ENCODE measurements at regions not wholly inside any gene's neighbourhood (a gene's known extent, or its start where the extent isn't known, plus 50 kb on each side); places are given as distances from the start of the nearest gene placed in this dataset.

DNA sequence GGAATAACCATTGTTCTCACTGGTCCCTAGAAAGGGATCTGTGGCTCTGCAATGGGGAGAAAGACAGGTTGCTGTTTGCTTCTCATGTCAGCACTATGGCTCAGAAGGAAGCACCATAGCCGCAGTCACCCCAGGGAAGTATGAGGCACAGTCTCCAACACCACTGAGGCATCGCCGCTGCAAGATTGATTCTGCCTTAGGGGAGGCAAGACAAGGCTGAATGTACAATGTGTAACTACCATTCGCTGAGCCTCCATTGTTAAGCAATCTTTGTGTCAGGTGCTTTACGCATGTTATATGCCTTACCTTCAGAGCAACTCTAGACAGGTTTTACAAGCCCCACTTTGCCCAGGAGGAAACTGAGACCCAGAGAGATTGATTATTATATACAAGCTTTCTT lies 100.7 kb upstream of the KCNMB2 start:
- no TSS peak for BruUV-seq (replicated peaks)
- Histone ChIP-seq H3K4me3 (ENCODE audit: low read depth, low read length, poor library complexity, severe bottlenecking) (no peak overlapping the region), H3K27ac (ENCODE audit: low read depth, low read length, poor library complexity, severe bottlenecking) (no peak overlapping the region), H3K9me3 (ENCODE audit: low read depth, low read length, poor library complexity, severe bottlenecking) (no peaks in the 10 kb centered on the region), H3K4me1 (ENCODE audit: insufficient read depth, low read length, poor library complexity, severe bottlenecking) (peaks cover 24% of the 10 kb centered on the region), H3K36me3 (ENCODE audit: insufficient read depth, low read length, poor library complexity, severe bottlenecking) (no peaks in the 10 kb centered on the region), H3K27me3 (replicated peaks; ENCODE audit: insufficient read depth, low read depth, low read length, poor library complexity) (no peaks in the 10 kb centered on the region)
- TF ChIP-seq EZH2 (IDR thresholded peaks at IDR 0.05; ENCODE audit: borderline replicate concordance, low read depth, low read length, poor library complexity, severe bottlenecking): no peak
- POLR2A ChIA-PET (ENCODE audit: low non-redundant PET): interaction anchor here (0.7 kb wide), 1 partner anchor 886 kb away, joined by 3 read pairs; no protein-coding TSS in a partner anchor
- no peak for DNase-seq (ENCODE audit: low spot score)
- intact Hi-C loops (cut with micrococcal nuclease; ENCODE audit: unreplicated experiment): loop anchor here (5.0 kb wide), 1 partner anchor 882 kb away; no protein-coding TSS in a partner anchor
- CTCF ChIA-PET: interaction anchor here (1.9 kb wide), 1 partner anchor 531 kb away, joined by 13 read pairs; no protein-coding TSS in a partner anchor

DNA sequence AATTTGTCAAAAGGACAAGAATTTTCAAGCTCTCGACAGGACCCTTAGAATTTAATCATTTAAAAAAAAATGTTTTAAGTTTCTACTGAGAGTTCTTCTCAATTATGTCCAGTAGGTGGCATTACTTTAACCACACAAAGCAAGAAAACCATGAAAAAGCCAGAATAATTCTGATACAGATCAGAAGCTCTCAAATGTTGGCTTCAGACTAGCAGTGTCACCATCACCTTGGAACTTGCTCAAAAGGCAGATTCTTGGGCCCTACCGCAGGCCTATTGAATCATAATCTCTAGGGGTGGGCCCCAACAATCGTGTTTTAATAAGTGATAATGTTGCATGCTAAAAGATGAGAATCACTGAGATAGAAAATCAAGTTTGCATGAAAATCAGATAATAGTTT lies 99.5 kb upstream of the KCNMB2 start:
- Histone ChIP-seq H3K36me3 (ENCODE audit: insufficient read depth, low read length, poor library complexity, severe bottlenecking) (no peaks in the 10 kb centered on the region), H3K9me3 (ENCODE audit: low read depth, low read length, poor library complexity, severe bottlenecking) (no peaks in the 10 kb centered on the region), H3K4me1 (ENCODE audit: insufficient read depth, low read length, poor library complexity, severe bottlenecking) (peaks cover 24% of the 10 kb centered on the region), H3K27ac (ENCODE audit: low read depth, low read length, poor library complexity, severe bottlenecking) (no peak overlapping the region), H3K4me3 (ENCODE audit: low read depth, low read length, poor library complexity, severe bottlenecking) (no peak overlapping the region), H3K27me3 (replicated peaks; ENCODE audit: insufficient read depth, low read depth, low read length, poor library complexity) (no peaks in the 10 kb centered on the region)
- TF ChIP-seq CTCF (conservative IDR thresholded peaks at IDR 0.05; ENCODE audit: low read depth, low read length): peak; percentile 77
- TF ChIP-seq EZH2 (IDR thresholded peaks at IDR 0.05; ENCODE audit: borderline replicate concordance, low read depth, low read length, poor library complexity, severe bottlenecking): no peak
- DNase-seq (ENCODE audit: low spot score): peak; percentile 65
- ChIA-PET POLR2A (ENCODE audit: low non-redundant PET) (no interaction called here), CTCF (interaction anchor here (1.0 to 1.9 kb wide), 2 partner anchors 19 to 530 kb away, joined by 3 to 13 read pairs; no protein-coding TSS in a partner anchor)
- no TSS peak for BruUV-seq (replicated peaks)
- intact Hi-C loops (cut with micrococcal nuclease; ENCODE audit: unreplicated experiment): loop anchor here (1.0 to 5.0 kb wide), 2 partner anchors 530 to 881 kb away; no protein-coding TSS in a partner anchor

DNA sequence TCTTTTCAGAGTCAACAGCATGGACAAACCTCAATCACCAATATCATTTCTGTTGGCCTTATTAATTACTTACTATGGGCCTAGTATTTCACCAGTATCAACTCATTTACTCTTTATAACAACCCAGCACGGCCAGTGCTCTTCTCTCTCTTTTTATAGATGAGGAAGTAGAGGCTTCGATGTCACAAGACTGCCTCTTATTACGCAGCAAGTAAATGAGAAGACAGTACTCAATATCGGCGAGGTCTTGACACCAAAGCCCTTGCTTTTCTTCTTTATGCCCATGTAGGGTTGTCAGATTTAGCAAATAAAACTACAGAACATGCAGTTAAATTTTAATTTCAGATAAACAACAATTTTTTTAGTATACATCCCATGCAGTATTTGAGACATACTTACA lies 99.0 kb upstream of the KCNMB2 start:
- POLR2A ChIA-PET (ENCODE audit: low non-redundant PET): no interaction called here
- intact Hi-C loops (cut with micrococcal nuclease; ENCODE audit: unreplicated experiment): loop anchor here (5.0 kb wide), 1 partner anchor 880 kb away; no protein-coding TSS in a partner anchor
- no TSS peak for BruUV-seq (replicated peaks)

More for the DNA sequence above, 99.0 kb upstream of the KCNMB2 start:
- H3K4me1 ChIP-seq (ENCODE audit: insufficient read depth, low read length, poor library complexity, severe bottlenecking): peaks cover 24% of the 10 kb centered on the region
- H3K4me3 ChIP-seq (ENCODE audit: low read depth, low read length, poor library complexity, severe bottlenecking): no peak overlapping the region
- no peak for TF ChIP-seq CTCF (conservative IDR thresholded peaks at IDR 0.05; ENCODE audit: low read depth, low read length)
- no peak for TF ChIP-seq EZH2 (IDR thresholded peaks at IDR 0.05; ENCODE audit: borderline replicate concordance, low read depth, low read length, poor library complexity, severe bottlenecking)
- no peaks in the 10 kb centered on the region for H3K9me3 ChIP-seq (ENCODE audit: low read depth, low read length, poor library complexity, severe bottlenecking)
- no peaks in the 10 kb centered on the region for H3K36me3 ChIP-seq (ENCODE audit: insufficient read depth, low read length, poor library complexity, severe bottlenecking)
- no peaks in the 10 kb centered on the region for H3K27me3 ChIP-seq (replicated peaks; ENCODE audit: insufficient read depth, low read depth, low read length, poor library complexity)
- CTCF ChIA-PET: interaction anchor here (1.0 to 1.9 kb wide), 2 partner anchors 19 to 530 kb away, joined by 3 to 13 read pairs; no protein-coding TSS in a partner anchor
- H3K27ac ChIP-seq (ENCODE audit: low read depth, low read length, poor library complexity, severe bottlenecking): no peak overlapping the region
- DNase-seq (ENCODE audit: low spot score): no peak

Measured in A673 (cell line).